Hindlimb muscle (tissue), 1 donor: ENCODE measurements at regions not wholly inside any gene's neighbourhood (a gene's known extent, or its start where the extent isn't known, plus 50 kb on each side); places are given as distances from the start of the nearest gene placed in this dataset.

Experiments
- DNase-seq: peaks from one replicate; pipeline ENCODE4 v3.0.0-alpha.2; 2013

DNA sequence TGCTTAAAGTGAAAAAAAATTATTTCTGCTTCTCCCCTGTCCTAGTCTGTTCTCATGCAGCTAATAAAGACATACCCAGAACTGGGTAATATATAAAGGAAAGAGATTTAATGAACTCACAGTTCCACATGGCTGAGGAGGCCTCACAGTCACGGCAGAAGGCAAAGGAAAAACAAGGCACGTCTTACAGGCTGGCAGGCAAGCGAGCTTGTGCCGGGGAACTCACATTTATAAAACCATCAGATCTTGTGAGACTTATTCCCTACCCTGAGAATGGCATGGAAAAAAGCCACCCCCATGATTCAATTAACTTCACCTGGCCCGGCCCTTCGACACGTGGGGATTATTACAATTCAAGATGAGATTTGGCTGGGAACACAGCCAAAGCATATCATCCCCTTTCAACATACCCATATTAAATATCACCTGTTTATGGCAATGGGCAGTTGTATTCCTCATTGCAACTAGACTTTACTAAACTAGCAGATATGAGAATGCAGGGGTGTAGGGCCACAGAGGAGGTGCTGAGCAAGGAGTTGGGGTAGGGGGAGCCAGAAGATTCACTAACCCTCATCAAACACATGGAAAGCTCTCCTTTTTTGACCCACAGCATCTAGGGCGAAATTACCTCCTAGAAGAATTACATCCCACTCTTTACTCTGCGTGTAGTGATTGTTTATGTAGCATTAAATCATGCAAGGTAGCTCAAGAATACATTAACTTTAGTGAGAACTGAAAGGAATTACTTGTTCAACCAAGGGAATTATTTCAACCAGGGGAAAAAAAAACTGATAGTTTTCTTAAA lies 183.3 kb upstream of the DOK6 start:
- no peak for DNase-seq

DNA sequence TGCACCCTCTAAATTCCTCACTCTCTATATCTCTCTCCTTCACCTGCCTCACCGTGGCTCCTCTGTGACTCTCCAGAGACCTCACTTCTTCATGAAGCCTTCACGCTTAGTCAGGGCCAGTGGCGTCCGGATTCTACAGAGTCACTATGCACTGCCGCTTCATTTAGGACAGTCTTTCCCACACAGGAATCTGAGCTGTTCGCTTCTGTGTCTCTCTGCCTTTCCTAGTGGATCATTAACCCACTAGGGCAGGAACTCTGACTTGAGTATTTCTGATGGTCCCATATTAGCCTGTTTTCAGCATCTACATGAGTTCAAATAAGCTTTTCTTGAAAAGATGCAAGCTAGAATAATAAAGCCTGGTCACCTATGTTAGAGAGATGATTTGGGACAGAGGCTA lies 180.2 kb upstream of the DOK6 start:
- DNase-seq: no peak

DNA sequence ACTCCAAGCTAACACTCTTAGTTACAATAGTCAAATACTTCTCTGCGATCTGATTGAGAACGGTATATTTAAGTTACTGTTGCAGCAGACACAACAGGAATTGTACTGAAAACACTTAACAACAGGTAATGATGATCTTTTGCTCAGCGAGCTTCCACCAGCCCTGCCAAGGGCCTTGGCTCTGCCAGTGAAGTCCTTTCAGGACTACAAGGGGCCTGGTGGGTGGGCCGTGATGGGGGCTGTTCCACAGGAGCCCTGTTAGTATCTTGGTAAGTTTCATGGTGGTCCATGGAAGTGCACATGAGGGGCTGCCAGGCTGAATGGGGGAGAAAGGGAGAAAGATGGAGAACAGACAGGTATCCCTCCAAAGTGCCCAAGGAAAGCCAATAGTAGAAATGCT lies 178.6 kb upstream of the DOK6 start:
- DNase-seq: no peak

DNA sequence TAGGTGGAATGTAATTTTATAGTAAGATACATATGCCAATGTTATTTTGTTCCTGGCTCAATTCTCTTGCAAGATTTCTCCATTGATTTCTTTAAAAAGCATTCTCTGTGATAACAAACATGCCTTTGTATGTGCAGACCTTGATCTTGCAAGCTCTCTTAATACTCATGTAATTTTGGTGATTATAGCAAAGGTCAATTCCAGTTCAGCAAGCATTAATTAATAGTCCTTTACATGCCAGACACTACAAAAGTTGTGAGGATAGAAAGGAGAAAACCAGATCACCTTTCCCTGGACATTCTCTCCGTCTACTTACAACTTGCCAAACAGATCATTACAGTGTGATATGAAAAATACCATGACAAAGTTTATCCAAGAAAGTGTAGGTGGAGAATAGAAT lies 173.7 kb upstream of the DOK6 start:
- DNase-seq: no peak

DNA sequence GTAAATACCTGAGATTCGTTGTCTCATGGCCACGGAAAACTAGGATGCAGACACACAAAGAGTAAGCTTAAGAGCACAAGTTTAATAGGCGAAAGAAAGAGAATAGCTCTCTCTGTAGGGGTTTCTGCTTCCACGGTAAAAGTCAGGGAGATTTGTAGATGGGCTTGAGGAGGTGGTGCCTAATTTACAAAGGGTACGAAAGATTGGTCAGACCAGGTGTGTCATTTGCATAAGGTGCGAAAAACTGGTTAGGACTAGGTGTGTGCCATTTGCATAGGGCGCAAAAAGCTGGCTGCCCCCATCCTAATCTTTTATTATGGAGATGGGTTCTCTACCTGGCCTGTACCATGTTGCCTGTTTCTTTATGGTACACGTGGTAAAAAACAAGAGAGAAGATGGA lies 170.5 kb upstream of the DOK6 start:
- no peak for DNase-seq

DNA sequence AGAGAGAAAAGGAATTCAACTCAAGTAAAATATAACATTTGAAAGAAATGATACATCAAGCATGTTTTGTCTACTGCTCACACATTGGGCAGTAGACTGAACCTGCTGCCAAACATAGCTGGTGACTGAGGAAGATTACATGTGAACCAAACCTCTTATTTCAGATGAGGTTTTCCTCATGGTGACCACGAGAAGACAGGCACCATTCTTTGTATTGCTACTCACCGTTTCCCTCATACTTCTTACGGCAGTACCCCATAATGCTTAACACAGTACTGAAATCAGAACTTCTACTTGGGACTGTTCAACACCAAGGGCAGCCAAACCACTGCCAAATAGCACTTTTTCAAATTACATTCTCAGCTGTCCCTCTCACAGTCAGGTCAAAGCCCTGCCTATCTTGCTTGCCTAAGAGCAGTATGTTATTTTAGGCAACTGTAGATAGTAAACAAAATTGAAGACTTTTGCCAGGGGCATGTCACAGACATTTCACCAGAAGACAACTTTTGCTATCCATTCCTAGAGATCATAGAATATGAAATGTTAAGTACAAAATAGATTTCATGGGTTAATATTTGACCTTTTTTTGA lies 167.1 kb upstream of the DOK6 start:
- no peak for DNase-seq

DNA sequence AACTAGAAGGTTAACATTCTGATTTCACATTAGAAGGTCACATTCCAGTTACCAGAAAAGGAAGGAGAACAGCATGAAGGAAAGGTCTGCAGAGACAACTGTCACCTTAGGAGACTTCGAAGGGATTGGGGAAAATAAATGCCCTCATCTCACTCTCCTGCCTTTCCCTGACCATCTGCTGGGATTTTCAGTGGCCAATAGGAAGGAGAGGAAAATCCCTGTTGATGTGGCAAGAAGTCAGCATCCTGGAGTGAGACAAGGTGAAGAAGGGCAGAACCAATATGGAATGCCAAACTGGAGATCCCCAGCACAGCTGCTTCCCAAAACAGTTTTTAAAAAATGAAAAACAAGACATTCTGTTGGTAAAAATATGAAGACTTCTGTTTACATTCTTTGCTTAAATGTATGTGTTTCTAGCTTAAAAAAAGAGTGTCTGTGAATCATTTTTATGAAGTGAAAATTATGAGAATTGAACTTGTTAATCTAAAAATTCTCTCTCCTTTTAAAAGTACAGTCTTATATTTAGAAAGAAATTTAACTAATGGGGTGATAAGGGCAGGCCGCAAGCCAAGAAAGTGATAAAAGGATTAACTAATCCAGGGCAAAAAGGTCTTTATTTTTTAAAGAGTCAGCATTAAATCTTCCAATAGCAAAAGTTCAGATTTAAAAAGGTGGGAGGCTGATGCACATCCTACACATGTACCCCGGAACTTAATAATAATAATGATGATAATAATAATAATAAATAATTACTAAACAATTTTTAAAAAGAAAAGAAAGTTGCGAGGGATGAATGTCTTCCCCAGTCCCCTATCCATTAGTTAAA lies 160.6 kb upstream of the DOK6 start:
- DNase-seq: no peak

DNA sequence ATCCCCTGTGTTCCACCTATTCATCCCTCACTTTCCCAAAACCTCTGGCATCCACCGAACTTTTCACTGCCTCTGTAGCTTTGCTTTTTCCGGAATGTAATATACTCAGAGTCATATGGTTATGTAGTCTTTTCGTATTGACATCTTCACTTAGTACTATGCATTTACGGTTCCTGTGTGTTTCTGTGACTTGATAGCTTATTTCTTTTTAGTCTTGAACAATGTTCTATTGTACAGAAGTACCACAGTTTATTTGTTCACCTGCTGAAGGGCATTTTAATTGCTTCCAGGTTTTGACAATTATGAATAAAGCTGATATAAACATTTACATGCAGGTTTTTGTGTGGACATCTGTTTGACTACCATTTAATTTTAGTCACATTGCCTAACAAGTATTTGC lies 154.7 kb upstream of the DOK6 start:
- DNase-seq: no peak

DNA sequence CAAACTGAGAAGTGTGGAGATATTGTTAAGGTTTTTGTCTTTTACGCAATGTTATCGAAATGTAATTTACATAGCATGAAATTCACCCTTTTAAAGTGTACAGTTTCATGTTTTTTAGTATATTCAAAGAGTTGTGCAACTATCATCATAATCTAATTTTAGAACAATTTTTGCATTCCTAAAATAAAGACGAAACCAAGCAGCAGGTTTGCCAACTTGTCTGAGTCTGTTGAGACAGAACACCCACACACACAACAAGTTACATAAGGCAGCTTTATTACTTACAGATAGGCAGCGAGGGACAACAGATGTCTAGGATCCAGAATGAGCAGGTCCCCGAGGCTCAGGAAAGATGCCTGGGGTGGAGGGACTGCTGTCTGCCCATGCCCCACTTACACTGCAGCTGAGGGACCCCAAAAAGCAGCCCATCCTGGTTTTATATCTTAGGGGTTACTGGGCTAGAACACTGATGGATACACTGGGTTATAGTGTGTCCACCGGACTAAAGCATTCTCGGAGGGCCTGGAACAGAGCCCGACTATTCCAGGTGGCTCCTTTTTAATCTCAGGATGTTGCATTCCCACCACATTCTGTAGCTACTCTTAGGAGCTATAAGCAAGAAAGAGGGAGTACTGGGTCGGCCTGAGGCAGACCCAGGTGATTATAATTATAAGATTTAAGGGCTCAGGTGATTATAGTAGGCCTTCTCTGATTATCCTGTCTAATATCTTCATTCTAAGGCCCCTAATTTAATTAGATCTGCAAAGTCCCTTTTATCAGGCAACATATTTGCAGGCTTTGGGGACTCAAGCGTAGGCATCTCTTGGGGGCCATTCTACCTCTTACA lies 150.2 kb upstream of the DOK6 start:
- peak; percentile 7 for DNase-seq

DNA sequence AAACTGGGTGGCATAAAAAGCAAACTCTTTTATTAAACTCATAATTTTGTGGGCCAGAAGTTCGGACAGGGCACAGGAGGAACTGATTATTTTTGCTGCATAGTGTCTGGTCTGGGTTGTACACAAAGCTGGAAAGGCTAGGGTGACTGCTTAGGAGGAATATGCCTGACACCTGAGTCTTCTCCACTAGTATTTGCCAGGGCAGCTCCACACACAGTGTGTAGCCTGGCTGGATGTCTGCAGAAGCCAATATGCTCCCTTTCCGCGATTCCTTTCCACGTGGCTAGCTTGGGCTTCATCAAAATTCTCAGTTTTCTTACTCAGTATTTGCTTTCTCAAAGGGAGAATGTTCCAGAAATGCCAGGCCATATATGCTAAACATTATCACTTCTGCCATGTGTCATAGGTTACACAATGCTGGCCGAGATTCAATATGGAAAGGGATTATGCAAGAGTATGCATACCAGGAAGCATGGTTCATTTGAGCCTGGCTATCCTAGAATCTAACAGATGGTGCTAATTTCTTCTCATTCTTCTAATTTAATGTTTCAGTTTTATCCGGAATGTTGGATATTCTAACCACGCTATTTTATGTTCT lies 142.7 kb upstream of the DOK6 start:
- DNase-seq: no peak

DNA sequence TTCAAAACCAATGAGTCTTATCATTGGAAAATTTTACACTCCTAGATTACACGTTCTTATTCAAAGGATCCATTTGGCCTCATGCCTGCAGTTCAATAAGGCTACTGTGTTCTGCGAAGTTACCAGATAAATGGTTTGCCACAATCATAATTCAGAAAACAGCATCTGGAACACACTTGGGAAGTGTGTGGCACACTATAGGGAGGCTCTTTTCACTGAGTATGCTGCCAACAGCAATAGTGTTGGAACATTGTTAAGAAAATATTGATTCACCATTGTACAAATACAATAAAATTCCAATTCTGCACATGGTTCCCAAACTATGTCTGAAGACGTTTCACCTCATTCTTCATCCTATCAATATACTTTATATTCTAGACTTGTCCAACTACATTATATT lies 141.4 kb upstream of the DOK6 start:
- no peak for DNase-seq

DNA sequence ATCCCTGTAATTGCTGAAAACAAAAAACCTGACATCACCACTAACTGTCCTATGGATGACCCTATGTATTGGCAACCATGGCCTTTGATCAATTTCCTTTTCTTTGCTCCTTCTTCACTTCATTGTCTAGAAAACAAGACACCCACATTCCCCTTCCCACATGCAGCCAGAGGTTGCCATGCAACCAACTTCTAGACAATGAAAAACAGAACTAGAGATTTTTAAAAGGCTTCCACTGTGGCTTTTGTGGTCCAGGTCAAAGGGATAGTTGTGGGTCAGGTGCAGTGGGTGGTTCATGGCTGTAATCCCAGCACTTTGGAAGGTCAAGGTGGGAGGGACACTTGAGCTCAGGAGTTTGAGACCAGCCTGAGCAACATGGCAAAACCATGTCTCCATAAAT lies 139.3 kb upstream of the DOK6 start:
- DNase-seq: no peak

DNA sequence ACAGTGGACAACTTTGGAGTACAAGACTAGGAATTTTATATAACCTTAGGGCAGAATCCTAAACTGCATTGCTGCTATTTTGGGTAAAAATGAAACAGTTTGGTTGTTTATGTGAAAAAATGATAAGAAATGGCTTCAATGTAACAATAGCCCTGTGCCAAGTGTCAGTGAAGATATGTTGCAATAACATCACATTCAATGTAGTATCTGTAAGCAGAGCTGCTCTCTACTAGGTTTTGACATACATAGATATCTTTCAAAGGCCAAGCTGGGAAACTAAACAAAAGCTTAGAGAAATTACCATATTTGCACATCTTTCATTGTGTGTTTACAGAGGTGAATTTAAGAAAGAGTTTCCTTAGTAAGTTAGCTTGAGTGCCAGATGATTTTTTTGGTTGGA lies 135.0 kb upstream of the DOK6 start:
- DNase-seq: no peak

DNA sequence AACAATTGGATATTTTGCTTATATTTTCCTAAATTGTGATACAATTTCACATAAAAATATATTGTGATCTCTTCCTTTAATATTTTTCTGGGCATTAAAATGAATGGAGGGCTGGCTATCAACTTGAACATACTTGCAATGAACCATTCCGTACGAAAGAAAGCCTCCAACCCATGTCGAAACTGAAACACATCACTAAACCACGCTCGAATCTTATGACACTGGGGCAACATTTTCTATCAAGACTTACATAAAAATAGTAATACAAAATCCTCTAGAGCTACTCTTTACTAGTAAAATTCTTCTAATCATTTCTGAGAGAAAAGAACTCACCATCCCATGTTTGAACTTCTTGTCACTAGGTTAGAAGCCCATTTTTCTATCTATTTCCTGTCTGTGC lies 132.8 kb upstream of the DOK6 start:
- DNase-seq: no peak

DNA sequence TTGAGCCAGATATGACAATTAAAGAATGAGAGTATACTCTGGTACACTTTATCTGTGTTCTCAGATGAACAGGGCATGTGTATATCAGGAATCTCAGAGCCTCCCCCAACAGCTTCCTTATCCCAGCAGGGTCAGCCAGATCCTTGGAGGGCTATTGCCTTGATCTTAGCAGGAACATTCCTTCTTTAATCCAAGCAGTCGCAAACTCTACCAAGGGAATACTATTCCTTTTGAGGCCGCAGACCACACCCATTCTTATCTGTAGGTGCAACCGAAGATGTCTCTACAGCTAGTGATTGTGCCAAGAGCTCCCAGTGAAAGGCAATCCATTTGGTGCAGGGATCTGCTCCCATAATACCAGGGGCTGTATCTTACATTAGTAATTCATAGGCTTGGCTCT lies 118.3 kb upstream of the DOK6 start:
- DNase-seq: no peak

DNA sequence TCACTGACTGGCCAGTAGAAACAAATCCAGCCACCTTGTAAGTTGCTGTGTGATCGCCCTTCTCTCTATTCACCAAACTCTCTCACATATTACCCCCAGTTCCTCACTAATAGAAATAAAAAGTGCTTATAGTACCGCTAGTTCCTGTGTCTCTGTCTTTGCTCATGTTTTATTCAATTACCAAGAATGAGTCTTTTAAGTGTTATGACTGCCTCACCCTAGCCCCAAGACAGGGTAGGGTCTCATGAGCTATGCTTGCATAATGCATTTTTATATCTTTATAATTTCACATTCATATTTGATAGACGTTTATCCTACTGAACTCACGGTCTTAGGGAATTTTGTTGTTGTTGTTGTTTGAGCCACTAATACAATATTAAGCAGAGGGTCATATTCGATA lies 109.6 kb upstream of the DOK6 start:
- DNase-seq: no peak

DNA sequence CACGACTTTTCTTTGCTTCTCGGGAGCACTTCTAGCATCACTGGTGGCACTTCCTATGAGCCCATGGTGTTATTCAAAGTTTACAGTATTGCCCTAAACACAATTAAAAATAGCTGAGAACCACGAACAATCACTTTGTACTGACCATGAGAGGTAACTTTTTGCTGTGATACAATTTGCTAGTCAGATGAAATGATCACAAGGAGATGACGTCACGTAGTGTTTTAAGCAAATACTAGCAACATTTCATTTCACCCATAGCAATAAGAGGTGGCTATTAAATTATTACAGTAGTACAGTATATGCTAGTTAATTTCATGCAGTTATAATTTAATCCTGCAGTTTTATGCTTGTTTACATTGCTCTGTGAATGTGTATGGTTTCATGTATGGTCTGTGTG lies 108.9 kb upstream of the DOK6 start:
- no peak for DNase-seq

DNA sequence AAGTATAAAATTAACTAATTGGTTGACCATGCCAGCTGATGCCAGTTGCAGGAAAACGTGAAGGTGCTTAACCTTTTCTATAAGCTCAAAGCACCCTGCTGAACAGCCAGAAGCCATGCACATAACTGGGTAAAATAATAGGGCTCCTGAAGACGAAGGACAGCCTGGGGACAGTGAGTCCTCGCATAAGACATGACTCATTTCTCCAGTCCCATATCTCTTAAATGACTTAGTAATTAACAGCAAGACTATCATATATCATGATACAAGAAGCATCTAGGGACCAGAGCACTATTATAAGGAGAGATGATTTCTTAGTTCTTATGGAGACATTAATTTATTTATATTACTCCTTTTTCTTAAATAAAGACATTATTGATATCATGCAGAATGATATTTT lies 100.5 kb upstream of the DOK6 start:
- no peak for DNase-seq

DNA sequence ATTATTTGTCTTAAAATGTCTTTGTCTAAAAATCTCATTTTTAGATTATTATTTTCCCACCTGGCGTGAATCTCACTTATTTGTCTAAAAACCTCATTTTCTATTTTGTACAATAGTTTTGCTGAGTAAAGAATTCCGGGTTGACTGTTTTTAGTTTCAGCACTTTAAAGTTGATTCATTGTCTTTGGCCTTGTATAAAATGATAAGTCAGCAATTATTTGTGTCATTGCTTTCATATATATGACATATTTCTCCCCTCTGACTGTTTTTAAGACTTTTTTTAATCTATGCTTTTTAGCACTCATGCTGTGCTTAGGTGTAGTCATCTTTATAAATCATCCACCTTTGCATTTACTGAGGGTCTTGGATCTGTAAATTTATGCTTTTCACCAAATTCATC lies 92.1 kb upstream of the DOK6 start:
- no peak for DNase-seq

DNA sequence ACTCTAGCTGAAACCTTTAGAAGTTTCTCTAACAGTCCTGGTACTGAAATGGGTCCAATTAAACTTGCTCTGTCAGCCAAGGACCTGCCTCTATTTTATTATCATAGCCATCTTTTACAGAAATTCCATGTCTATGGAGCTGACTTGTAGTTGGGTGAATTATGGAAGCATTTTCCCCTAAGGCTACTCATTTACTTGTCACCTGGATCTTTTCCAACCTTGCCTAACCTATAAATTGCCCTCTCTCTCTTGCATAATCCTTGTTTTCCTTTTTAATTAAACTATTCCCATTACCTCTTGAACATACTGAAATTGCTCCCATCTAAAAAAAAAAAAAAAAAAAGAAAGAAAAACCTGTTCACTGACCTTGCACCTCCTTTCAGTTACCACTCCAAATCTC lies 74.6 kb upstream of the DOK6 start:
- no peak for DNase-seq

DNA sequence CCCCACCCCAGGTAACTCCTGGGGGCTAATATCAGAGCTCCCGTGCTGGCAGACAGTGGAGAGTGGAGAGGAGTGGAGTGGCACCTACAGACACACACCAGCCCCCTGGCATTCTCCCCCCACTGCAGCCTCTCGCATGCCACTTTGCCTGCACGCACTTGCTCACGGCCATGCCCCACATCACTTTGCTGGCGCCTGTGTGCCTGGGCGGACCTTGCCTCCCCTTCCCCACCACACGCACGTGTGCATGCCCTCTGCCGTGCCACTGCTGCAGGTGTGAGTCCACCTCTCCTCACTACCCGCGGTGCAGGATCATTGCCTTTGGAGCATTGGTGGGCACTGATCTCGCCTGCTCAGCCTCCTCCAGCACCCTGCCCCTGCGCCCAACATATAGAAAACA lies 72.6 kb upstream of the DOK6 start:
- DNase-seq: no peak

DNA sequence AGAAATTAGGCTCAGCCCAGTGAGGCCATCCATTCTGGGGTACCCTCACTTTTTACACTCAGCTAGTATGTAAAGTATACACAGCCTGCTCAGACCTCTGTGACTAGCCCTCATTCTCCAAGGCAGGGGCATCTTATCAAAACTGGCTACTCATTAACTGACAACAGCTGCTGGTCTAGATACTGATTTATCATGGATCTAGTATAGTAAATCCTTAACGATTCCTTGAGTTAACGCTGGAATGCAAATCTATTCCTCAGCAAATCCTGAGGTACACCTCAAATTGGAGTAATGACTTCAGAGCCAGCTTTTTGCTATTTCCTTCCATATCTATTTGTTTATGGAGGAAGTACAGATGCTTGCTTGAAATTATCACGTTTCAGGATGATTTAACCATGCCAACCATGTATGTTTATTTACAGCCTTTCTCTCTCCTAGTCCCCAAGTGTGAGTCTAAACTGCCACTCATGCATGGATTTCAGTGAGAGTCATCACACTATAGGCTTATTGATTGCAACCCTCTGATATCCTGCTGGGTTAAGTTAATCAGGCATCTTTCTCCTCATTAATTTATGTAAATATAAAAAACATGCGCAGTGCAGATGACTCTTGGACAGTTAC lies 70.2 kb upstream of the DOK6 start:
- DNase-seq: no peak
